Stomach (tissue), 8 donors: ENCODE measurements at regions not wholly inside any gene's neighbourhood (a gene's known extent, or its start where the extent isn't known, plus 50 kb on each side); places are given as distances from the start of the nearest gene placed in this dataset.

Experiments
- DNase-seq, 2 donors: peaks; one replicate each; pipeline versions ENCODE4 v3.0.0 to v3.0.0-alpha.2; 2013 to 2019
- H3K27ac ChIP-seq, 5 donors: fragments of 200-600 bp in 4 of 5; sonication (generic) in 4 of 5; one replicate each; pipeline ENCODE4 v1.5.1; 2013 to 2019; ENCODE audit warnings: mild to moderate bottlenecking in 1 of 5, moderate library complexity in 1 of 5
- H3K27me3 ChIP-seq, 3 donors: fragments of 200-600 bp; sonication (generic); one replicate each; pipeline ENCODE4 v1.5.1; 2017 to 2019; ENCODE audit warnings: mixed run types in 1 of 3
- H3K36me3 ChIP-seq, 4 donors: fragments of 200-600 bp; sonication (generic); 1 replicate in 3 of 4; 2 replicates in 1 of 4; pipeline ENCODE4 v1.5.1; 2016 to 2019
- H3K4me1 ChIP-seq, 4 donors: fragments of 200-600 bp; sonication (generic); one replicate each; pipeline ENCODE4 v1.5.1; 2016 to 2019
- H3K4me3 ChIP-seq, 4 donors: fragments of 200-600 bp; sonication (generic) in 3 of 4; one replicate each; pipeline ENCODE4 v1.5.1; 2016 to 2019; ENCODE audit warnings: mild to moderate bottlenecking in 1 of 4
- H3K9me3 ChIP-seq, 4 donors: fragments of 200-600 bp; sonication (generic); one replicate each; pipeline ENCODE4 v1.5.1; 2016 to 2019
- CTCF ChIP-seq, 7 experiments: fragments of 450-650 bp in 4 of 7; fragments of 200-600 bp in 3 of 7; sonication (generic) in 3 of 7; IDR thresholded peaks; one replicate each; pipeline ENCODE4 v1.5.1; 2016 to 2019; ENCODE audit warnings: antibody characterized with exemption in 7 of 7, control low read depth in 2 of 7, mild to moderate bottlenecking in 1 of 7
- EP300 ChIP-seq: sonication (generic); formaldehyde crosslinking; IDR thresholded peaks from one replicate; pipeline ENCODE4 v1.6.1; 2017; ENCODE audit warnings: antibody characterized with exemption
- POLR2A ChIP-seq, 4 donors: fragments of 450-650 bp; IDR thresholded peaks; one replicate each; pipeline ENCODE4 v1.6.1; 2016; ENCODE audit warnings: antibody characterized with exemption in 4 of 4, control low read depth in 2 of 4, mild to moderate bottlenecking in 1 of 4, moderate library complexity in 1 of 4
- POLR2AphosphoS5 ChIP-seq, 3 donors: sonication (generic); formaldehyde crosslinking; IDR thresholded peaks; one replicate each; pipeline ENCODE4 v1.6.1; 2016; ENCODE audit warnings: antibody characterized with exemption in 3 of 3
- WGBS, 5 donors: extraction: QIAGEN DNeasy Blood & Tissue Kit in 3 of 5; methylation state at CpG; one replicate each; pipeline versions ENCODE4 v1.1.5 to v1.1.7; 2013 to 2018; 5-methylcytosine and 5-hydroxymethylcytosine counted together
- intact Hi-C: fragments of 100-400 bp; cut with DNase I; formaldehyde crosslinking; loops from one replicate; pipeline ENCODE4 v1.15.1; 2023; ENCODE audit warnings: low total_unique reads
- donor health status: healthy with polysubstance abuse.
- donor health status: Bipolar disorder and iron deficiency.
- donor health status: healthy.

- intact Hi-C loops, result no loop called here
- Histone ChIP-seq H3K27ac (no peak overlapping the region), H3K9me3 (no peaks in the 10 kb centered on the region), H3K36me3 (no peaks in the 10 kb centered on the region), H3K4me1 (peaks cover 0 to 8% (median 0%) of the 10 kb centered on the region in 4 donors), H3K4me3 (no peak overlapping the region), H3K27me3 (no peaks in the 10 kb centered on the region)
- DNase-seq, result no peak
- TF ChIP-seq POLR2AphosphoS5 (IDR thresholded peaks at IDR 0.05), result no peak
- no peak for TF ChIP-seq CTCF (IDR thresholded peaks at IDR 0.05)
- no peak for TF ChIP-seq POLR2A (IDR thresholded peaks at IDR 0.05)
- TF ChIP-seq EP300, result no peak
Observed at GRCh38 chr13:74889321-74889720, 592.6 kb downstream of the TBC1D4 start.

DNA sequence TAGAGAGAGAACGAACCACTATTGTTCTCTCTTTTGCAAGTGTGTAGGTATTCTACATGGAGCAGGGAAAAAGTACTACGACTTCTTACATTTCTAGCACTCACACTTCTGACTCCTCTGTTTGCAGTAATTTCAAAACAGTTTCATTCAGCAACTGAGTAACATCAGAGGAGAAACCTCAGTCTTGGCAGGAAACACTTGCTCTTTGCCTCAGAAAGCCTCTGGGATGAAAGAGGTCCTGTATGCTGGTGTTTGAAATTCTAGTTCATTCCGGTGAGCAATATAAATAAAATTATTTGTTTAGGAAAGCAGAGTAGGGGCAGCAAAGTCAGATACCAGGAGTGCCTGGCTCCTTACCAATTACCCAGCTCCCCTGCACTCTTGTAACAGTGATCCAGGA lies 595.5 kb downstream of the TBC1D4 start:
- WGBS, 5 donors, result 25 to 42% (median 34%) methylated on average over 3 of the region's 3 CpGs
- H3K36me3 ChIP-seq, result no peaks in the 10 kb centered on the region
- DNase-seq, result peak in 1 of 2 donors; percentile 25
- no peak overlapping the region for H3K27ac ChIP-seq
- no peak for TF ChIP-seq POLR2AphosphoS5 (IDR thresholded peaks at IDR 0.05)
- no peak for TF ChIP-seq POLR2A (IDR thresholded peaks at IDR 0.05)
- TF ChIP-seq EP300, result no peak
- TF ChIP-seq CTCF (IDR thresholded peaks at IDR 0.05), result no peak
- intact Hi-C loops, result no loop called here
- no peaks in the 10 kb centered on the region for H3K27me3 ChIP-seq
- H3K4me1 ChIP-seq, result no peaks in the 10 kb centered on the region
- H3K9me3 ChIP-seq, result no peaks in the 10 kb centered on the region
- H3K4me3 ChIP-seq, result no peak overlapping the region

DNA sequence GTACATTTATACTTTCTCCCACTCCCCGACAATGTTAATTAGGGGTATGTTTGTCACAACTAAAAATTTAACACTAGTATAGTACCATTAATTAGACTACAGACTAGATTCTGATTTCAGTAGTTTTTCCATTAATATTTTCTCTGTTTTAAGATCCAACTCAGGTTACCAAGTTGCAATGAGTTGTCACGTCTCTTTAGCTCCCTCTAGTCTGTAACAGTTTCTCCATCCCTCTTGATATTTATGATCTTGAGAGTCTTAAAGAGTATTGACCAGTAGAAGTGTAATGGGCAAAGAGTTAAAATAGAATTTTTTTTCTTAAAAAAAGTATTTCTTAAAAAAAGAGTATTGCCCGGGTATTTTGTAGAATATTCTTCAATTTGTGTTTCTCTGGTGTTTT lies 598.1 kb downstream of the TBC1D4 start:
- Histone ChIP-seq H3K9me3 (peaks cover 0 to 8% (median 3%) of the 10 kb centered on the region in 4 donors), H3K36me3 (no peaks in the 10 kb centered on the region), H3K4me1 (no peaks in the 10 kb centered on the region), H3K27ac (no peak overlapping the region), H3K4me3 (no peak overlapping the region), H3K27me3 (no peaks in the 10 kb centered on the region)
- WGBS, 5 donors, result 77 to 87% (median 78%) methylated on average over 3 of the region's 3 CpGs
- TF ChIP-seq POLR2A (IDR thresholded peaks at IDR 0.05) (no peak), POLR2AphosphoS5 (IDR thresholded peaks at IDR 0.05) (no peak), CTCF (IDR thresholded peaks at IDR 0.05) (no peak), EP300 (no peak)
- DNase-seq, result no peak
- intact Hi-C loops, result no loop called here

DNA sequence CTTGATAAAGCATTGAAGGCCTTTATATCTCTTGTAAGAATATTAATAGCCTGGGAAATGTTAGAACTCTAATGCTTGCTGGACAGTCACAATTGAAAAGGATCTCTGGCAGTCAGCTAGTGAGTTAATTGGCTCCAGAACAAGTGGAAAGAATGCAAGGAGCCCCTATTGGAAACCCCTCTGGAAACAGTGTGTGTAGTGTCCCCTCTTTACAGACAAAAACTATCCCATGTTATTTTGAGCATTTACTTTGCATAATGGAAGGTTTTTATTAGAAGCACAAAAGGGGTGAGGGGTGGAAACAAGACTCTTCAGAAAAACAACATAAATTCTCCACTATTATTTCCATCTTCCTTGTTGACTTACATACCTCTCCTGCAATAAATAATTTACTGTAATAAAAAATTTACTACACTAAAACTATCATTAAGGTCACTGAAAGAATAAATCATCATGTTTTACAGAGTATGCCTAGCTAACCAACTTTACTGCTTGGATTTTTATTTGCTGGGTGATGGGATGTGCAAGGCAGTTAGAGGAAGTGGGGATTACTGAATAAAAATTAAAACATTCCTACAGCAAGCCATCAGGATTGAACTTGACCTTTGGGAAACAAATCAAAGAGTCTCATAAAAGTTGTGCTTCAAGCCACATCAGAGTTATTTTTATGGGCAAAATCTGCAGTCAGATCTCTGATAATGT lies 610.4 kb downstream of the TBC1D4 start:
- Histone ChIP-seq H3K4me1 (no peaks in the 10 kb centered on the region), H3K9me3 (peaks cover 0 to 15% (median 7%) of the 10 kb centered on the region in 4 donors), H3K27me3 (no peaks in the 10 kb centered on the region), H3K27ac (no peak overlapping the region), H3K36me3 (no peaks in the 10 kb centered on the region), H3K4me3 (no peak overlapping the region)
- peak in 1 of 2 donors; percentile 7 for DNase-seq
- intact Hi-C loops, result no loop called here
- no peak for TF ChIP-seq POLR2A (IDR thresholded peaks at IDR 0.05)
- no peak for TF ChIP-seq CTCF (IDR thresholded peaks at IDR 0.05)
- no peak for TF ChIP-seq POLR2AphosphoS5 (IDR thresholded peaks at IDR 0.05)
- no peak for TF ChIP-seq EP300
